ENCODE measurements at regions not wholly inside any gene's neighbourhood (a gene's known extent, or its start where the extent isn't known, plus 50 kb on each side); places are given as distances from the start of the nearest gene placed in this dataset.

- H3K4me1 ChIP-seq (ENCODE audit: control insufficient read depth, low read length), result no peaks in the 10 kb centered on the region
- no peaks in the 10 kb centered on the region for H4K20me1 ChIP-seq (ENCODE audit: control insufficient read depth, insufficient read depth, low read depth, low read length)
- TF ChIP-seq EZH2phosphoT487 (IDR thresholded peaks at IDR 0.05; ENCODE audit: borderline replicate concordance, low read length), result no peak
- TF ChIP-seq, protein P1, sequence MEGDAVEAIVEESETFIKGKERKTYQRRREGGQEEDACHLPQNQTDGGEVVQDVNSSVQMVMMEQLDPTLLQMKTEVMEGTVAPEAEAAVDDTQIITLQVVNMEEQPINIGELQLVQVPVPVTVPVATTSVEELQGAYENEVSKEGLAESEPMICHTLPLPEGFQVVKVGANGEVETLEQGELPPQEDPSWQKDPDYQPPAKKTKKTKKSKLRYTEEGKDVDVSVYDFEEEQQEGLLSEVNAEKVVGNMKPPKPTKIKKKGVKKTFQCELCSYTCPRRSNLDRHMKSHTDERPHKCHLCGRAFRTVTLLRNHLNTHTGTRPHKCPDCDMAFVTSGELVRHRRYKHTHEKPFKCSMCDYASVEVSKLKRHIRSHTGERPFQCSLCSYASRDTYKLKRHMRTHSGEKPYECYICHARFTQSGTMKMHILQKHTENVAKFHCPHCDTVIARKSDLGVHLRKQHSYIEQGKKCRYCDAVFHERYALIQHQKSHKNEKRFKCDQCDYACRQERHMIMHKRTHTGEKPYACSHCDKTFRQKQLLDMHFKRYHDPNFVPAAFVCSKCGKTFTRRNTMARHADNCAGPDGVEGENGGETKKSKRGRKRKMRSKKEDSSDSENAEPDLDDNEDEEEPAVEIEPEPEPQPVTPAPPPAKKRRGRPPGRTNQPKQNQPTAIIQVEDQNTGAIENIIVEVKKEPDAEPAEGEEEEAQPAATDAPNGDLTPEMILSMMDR (IDR thresholded peaks at IDR 0.05; ENCODE audit: low read depth, low read length, poor library complexity, severe bottlenecking), result no peak
- H3K4me3 ChIP-seq (ENCODE audit: low read length), result no peak overlapping the region
- no peaks in the 10 kb centered on the region for H3K9me3 ChIP-seq (ENCODE audit: control insufficient read depth, insufficient read depth, low read length)
- no peaks in the 10 kb centered on the region for H3K79me2 ChIP-seq (ENCODE audit: control insufficient read depth, low read length)
- no peaks in the 10 kb centered on the region for H3K9me2 ChIP-seq (replicated peaks; ENCODE audit: control insufficient read depth, low read length)
- H3K27me3 ChIP-seq (ENCODE audit: control insufficient read depth, low read length), result no peaks in the 10 kb centered on the region
- H3K4me2 ChIP-seq (ENCODE audit: low read length), result no peak overlapping the region
- H3K36me3 ChIP-seq (ENCODE audit: control insufficient read depth, low read length), result no peaks in the 10 kb centered on the region
- no peak overlapping the region for H3K27ac ChIP-seq (ENCODE audit: low read depth, low read length)
- no peaks in the 10 kb centered on the region for H3F3A ChIP-seq (ENCODE audit: control insufficient read depth, insufficient read depth)
Observed at GRCh38 chr9:14029806-14030374, 284.1 kb downstream of the NFIB start.

DNA sequence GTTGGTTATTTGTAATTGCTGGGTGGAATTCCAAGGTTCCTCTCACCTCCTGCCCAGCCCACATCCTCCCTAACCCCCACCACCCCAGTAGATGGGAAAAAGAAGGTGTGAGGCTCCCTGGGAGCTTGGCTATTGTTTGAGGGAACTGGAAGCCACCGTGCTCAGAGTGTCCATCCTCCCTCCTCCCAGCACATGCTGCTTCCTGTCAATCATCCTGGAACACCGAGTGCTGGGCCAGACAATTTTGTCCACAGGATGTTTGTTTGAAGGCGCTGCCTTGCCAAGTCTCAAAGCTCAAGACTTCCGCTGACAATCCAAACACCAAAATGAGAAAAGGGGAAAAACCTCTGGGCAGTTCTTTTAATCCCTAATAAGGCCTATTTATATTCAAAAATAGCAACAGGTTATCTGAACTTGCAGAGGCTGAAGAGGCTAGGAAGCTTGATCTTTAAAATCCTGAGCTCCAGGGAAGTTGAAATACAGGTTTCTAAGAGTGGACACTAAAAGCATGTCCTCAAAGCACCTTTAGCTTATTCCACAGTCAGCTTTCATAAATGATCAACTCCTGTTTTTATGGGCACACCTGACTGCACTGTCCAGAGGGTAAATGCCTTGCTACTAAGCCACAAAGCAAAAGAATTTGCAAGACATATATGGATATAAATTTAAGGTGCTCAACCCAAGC is 286.7 kb downstream of the NFIB start:
- Histone ChIP-seq H3K4me2 (ENCODE audit: low read length) (no peak overlapping the region), H3K9me2 (replicated peaks; ENCODE audit: control insufficient read depth, low read length) (no peaks in the 10 kb centered on the region), H3F3A (ENCODE audit: control insufficient read depth, insufficient read depth) (no peaks in the 10 kb centered on the region), H3K4me3 (ENCODE audit: low read length) (no peak overlapping the region), H3K27ac (ENCODE audit: low read depth, low read length) (no peak overlapping the region), H3K36me3 (ENCODE audit: control insufficient read depth, low read length) (no peaks in the 10 kb centered on the region), H3K9me3 (ENCODE audit: control insufficient read depth, insufficient read depth, low read length) (no peaks in the 10 kb centered on the region), H4K20me1 (ENCODE audit: control insufficient read depth, insufficient read depth, low read depth, low read length) (no peaks in the 10 kb centered on the region), H3K4me1 (ENCODE audit: control insufficient read depth, low read length) (no peaks in the 10 kb centered on the region), H3K79me2 (ENCODE audit: control insufficient read depth, low read length) (no peaks in the 10 kb centered on the region), H3K27me3 (ENCODE audit: control insufficient read depth, low read length) (no peaks in the 10 kb centered on the region)
- TF ChIP-seq EZH2phosphoT487 (IDR thresholded peaks at IDR 0.05; ENCODE audit: borderline replicate concordance, low read length), result no peak
- TF ChIP-seq, protein P1 (IDR thresholded peaks at IDR 0.05; ENCODE audit: low read depth, low read length, poor library complexity, severe bottlenecking), result no peak

DNA sequence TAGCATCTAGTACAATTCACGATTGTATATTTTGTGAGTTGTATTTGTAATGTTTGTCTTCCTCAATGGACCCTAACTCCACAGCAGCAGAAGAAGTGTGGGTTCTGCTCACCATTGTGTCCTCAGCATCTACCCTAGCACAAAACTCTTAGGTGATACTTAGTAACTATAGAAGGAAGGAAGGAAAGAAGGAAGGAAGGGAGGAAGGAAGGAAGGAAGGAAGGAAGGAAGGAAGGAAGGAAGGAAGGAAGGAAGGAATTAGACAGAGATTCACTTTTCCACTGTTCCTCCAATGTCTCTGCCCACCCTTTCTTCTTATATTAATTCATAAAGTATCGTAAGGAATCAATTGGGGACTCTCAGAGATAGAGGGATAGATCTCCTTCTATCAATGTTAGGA is 288.2 kb downstream of the NFIB start:
- TF ChIP-seq, protein P1 (IDR thresholded peaks at IDR 0.05; ENCODE audit: low read depth, low read length, poor library complexity, severe bottlenecking), result no peak
- no peak for TF ChIP-seq EZH2phosphoT487 (IDR thresholded peaks at IDR 0.05; ENCODE audit: borderline replicate concordance, low read length)
- H3K27ac ChIP-seq (ENCODE audit: low read depth, low read length), result no peak overlapping the region
- H3K4me3 ChIP-seq (ENCODE audit: low read length), result no peak overlapping the region
- H4K20me1 ChIP-seq (ENCODE audit: control insufficient read depth, insufficient read depth, low read depth, low read length), result no peaks in the 10 kb centered on the region
- no peak overlapping the region for H3K4me2 ChIP-seq (ENCODE audit: low read length)
- no peaks in the 10 kb centered on the region for H3K9me3 ChIP-seq (ENCODE audit: control insufficient read depth, insufficient read depth, low read length)
- no peaks in the 10 kb centered on the region for H3K9me2 ChIP-seq (replicated peaks; ENCODE audit: control insufficient read depth, low read length)
- H3F3A ChIP-seq (ENCODE audit: control insufficient read depth, insufficient read depth), result no peaks in the 10 kb centered on the region
- no peaks in the 10 kb centered on the region for H3K36me3 ChIP-seq (ENCODE audit: control insufficient read depth, low read length)
- no peaks in the 10 kb centered on the region for H3K27me3 ChIP-seq (ENCODE audit: control insufficient read depth, low read length)
- H3K4me1 ChIP-seq (ENCODE audit: control insufficient read depth, low read length), result no peaks in the 10 kb centered on the region
- H3K79me2 ChIP-seq (ENCODE audit: control insufficient read depth, low read length), result no peaks in the 10 kb centered on the region

Data from DOHH2 (cell line).